H1 (cell line): ENCODE measurements at regions not wholly inside any gene's neighbourhood (a gene's known extent, or its start where the extent isn't known, plus 50 kb on each side); places are given as distances from the start of the nearest gene placed in this dataset.
A peak's percentile ranks its signal among the peaks of the same experiment; 100 is the strongest.

Source experiments
- CTCF ChIA-PET: fragments of 300-600 bp; sonication (Branson Sonifier 250); formaldehyde crosslinking; loops from one replicate; lab custom pipeline; 2021; ENCODE audit not compliant: partially characterized antibody; lab: Charles Lee
- POLR2A ChIA-PET: fragments of 300-600 bp; sonication (Branson Sonifier 250); formaldehyde crosslinking; loops from one replicate; lab custom pipeline; 2021; ENCODE audit warnings: inconsistent platforms; ENCODE audit not compliant: partially characterized antibody; lab: Charles Lee
- DNase-seq, 2 experiments: peaks; one replicate each; pipeline versions ENCODE4 v3.0.0 to v3.0.0-alpha.2; 2010 to 2022; ENCODE audit warnings: low spot score in 2 of 2, low read depth in 1 of 2, mixed read lengths in 1 of 2
- FAIRE-seq: peaks from 2 replicates; lab custom pipeline; 2011; peaks lifted over from hg19 to GRCh38; lab: Jason Lieb, UNC
- H2AFZ ChIP-seq: 2 replicates; pipeline ENCODE4 v1.8.1; 2012; ENCODE audit warnings: low read length, inconsistent platforms
- H2AK5ac ChIP-seq: 2 replicates; pipeline ENCODE4 v1.6.1; 2013; ENCODE audit warnings: low read depth, low read length
- H2BK120ac ChIP-seq: replicated peaks from 2 replicates; pipeline ENCODE3; 2013; ENCODE audit warnings: low read depth, low read length, inconsistent platforms
- H2BK12ac ChIP-seq: 2 replicates; pipeline ENCODE4 v1.6.1; 2013; ENCODE audit warnings: low read depth, low read length
- H2BK15ac ChIP-seq: 2 replicates; pipeline ENCODE4 v1.6.1; 2013; ENCODE audit warnings: low read length
- H2BK20ac ChIP-seq: 2 replicates; pipeline ENCODE4 v1.6.1; 2013; ENCODE audit warnings: low read length
- H2BK5ac ChIP-seq: 2 replicates; pipeline ENCODE4 v1.6.1; 2013; ENCODE audit warnings: low read depth, low read length
- H3K14ac ChIP-seq: 2 replicates; pipeline ENCODE4 v1.6.1; 2013; ENCODE audit warnings: inconsistent platforms; ENCODE audit not compliant: insufficient read length
- H3K18ac ChIP-seq: 2 replicates; pipeline ENCODE4 v1.6.1; 2013; ENCODE audit warnings: low read length; ENCODE audit errors: extremely low read depth
- H3K23ac ChIP-seq: 2 replicates; pipeline ENCODE4 v1.6.1; 2013; ENCODE audit warnings: inconsistent platforms; ENCODE audit not compliant: insufficient read length
- H3K23me2 ChIP-seq: 2 replicates; pipeline ENCODE4 v1.6.1; 2013; ENCODE audit warnings: low read depth, low read length
- H3K27ac ChIP-seq: 2 replicates; pipeline ENCODE4 v1.6.1; 2011; ENCODE audit warnings: low read depth, low read length, inconsistent platforms
- H3K27me3 ChIP-seq, 4 experiments: replicated peaks in 1 of 4; 1 replicate in 1 of 4; 2 replicates in 3 of 4; pipeline versions ENCODE4 v1.6.1 to v1.8.1; 2011 to 2013; ENCODE audit warnings: low read length in 3 of 4, mild to moderate bottlenecking in 3 of 4, inconsistent platforms in 2 of 4, mixed read lengths in 2 of 4, moderate library complexity in 1 of 4; ENCODE audit not compliant: control insufficient read depth in 3 of 4, insufficient read depth in 3 of 4; ENCODE audit errors: extremely low read depth in 1 of 4
- H3K36me3 ChIP-seq, 4 experiments: 2 replicates each; pipeline versions ENCODE4 v1.6.1 to v1.8.1; 2011 to 2013; ENCODE audit warnings: mild to moderate bottlenecking in 4 of 4, low read length in 3 of 4, moderate library complexity in 2 of 4, control low read depth in 1 of 4, inconsistent platforms in 1 of 4; ENCODE audit not compliant: insufficient read depth in 4 of 4, control insufficient read depth in 2 of 4
- H3K4ac ChIP-seq: replicated peaks from 2 replicates; pipeline ENCODE3; 2013; ENCODE audit warnings: low read length, low read depth, mixed read lengths, inconsistent platforms; ENCODE audit not compliant: insufficient read length
- H3K4me1 ChIP-seq, 4 experiments: replicated peaks in 1 of 4; 1 replicate in 1 of 4; 2 replicates in 3 of 4; pipeline versions ENCODE4 v1.6.1 to v1.8.1; 2011 to 2013; ENCODE audit warnings: low read length in 3 of 4, inconsistent platforms in 2 of 4, mixed read lengths in 1 of 4; ENCODE audit not compliant: insufficient read depth in 4 of 4, control insufficient read depth in 3 of 4
- H3K4me2 ChIP-seq, 2 experiments: 2 replicates each; pipeline versions ENCODE4 v1.6.1 to v1.8.1; 2011 to 2013; ENCODE audit warnings: low read depth in 2 of 2, low read length in 2 of 2, control low read depth in 1 of 2, inconsistent platforms in 1 of 2, mild to moderate bottlenecking in 1 of 2; ENCODE audit not compliant: insufficient read depth in 1 of 2
- H3K4me3 ChIP-seq, 4 experiments: fragments of 200-600, 300-600 bp in 1 of 4; sonication (generic), shearing (Covaris generic), sonication (Bioruptor Twin) in 1 of 4; 2 replicates each; pipeline versions ENCODE4 v1.5.1 to v1.8.1; 2011 to 2016; ENCODE audit warnings: low read length in 4 of 4, low read depth in 3 of 4, control low read depth in 2 of 4, inconsistent platforms in 2 of 4, mild to moderate bottlenecking in 2 of 4, mixed read lengths in 1 of 4, moderate library complexity in 1 of 4; ENCODE audit not compliant: insufficient read depth in 2 of 4; ENCODE audit errors: extremely low read depth in 1 of 4
- H3K56ac ChIP-seq: replicated peaks from 2 replicates; pipeline ENCODE3; 2013; ENCODE audit warnings: low read depth, mild to moderate bottlenecking, mixed read lengths, low read length, inconsistent platforms; ENCODE audit not compliant: insufficient read length
- H3K79me1 ChIP-seq: 2 replicates; pipeline ENCODE4 v1.6.1; 2013; ENCODE audit warnings: low read depth, low read length, control low read depth
- H3K79me2 ChIP-seq, 2 experiments: 2 replicates each; pipeline versions ENCODE4 v1.6.1 to v1.8.1; 2012 to 2013; ENCODE audit warnings: low read length in 2 of 2, mild to moderate bottlenecking in 2 of 2, inconsistent platforms in 1 of 2; ENCODE audit not compliant: insufficient read depth in 2 of 2, control insufficient read depth in 1 of 2
- H3K9ac ChIP-seq, 4 experiments: replicated peaks in 1 of 4; 1 replicate in 1 of 4; 2 replicates in 3 of 4; pipeline versions ENCODE4 v1.6.1 to v1.8.1; 2011 to 2013; ENCODE audit warnings: low read depth in 3 of 4, low read length in 3 of 4, control low read depth in 2 of 4, mild to moderate bottlenecking in 2 of 4, moderate library complexity in 2 of 4, inconsistent platforms in 1 of 4; ENCODE audit errors: extremely low read depth in 1 of 4
- H3K9me3 ChIP-seq, 2 experiments: 2 replicates each; pipeline versions ENCODE4 v1.6.1 to v1.8.1; 2012 to 2013; ENCODE audit warnings: mild to moderate bottlenecking in 2 of 2, moderate library complexity in 2 of 2, control low read depth in 1 of 2, inconsistent platforms in 1 of 2, low read depth in 1 of 2, low read length in 1 of 2, mixed read lengths in 1 of 2; ENCODE audit not compliant: insufficient read depth in 2 of 2
- H4K20me1 ChIP-seq, 2 experiments: replicated peaks in 1 of 2; 2 replicates each; pipeline versions ENCODE3 to v1.8.1; 2011 to 2013; ENCODE audit warnings: inconsistent platforms in 2 of 2, low read length in 2 of 2, mild to moderate bottlenecking in 1 of 2; ENCODE audit not compliant: insufficient read depth in 2 of 2, control insufficient read depth in 1 of 2
- H4K5ac ChIP-seq: 2 replicates; pipeline ENCODE4 v1.6.1; 2013; ENCODE audit warnings: low read length, low read depth, mixed read lengths, inconsistent platforms; ENCODE audit not compliant: insufficient read length
- H4K8ac ChIP-seq: 2 replicates; pipeline ENCODE4 v1.8.0; 2013; ENCODE audit warnings: mild to moderate bottlenecking, moderate library complexity, low read length, inconsistent platforms; ENCODE audit not compliant: insufficient read depth; ENCODE audit errors: extremely low read depth
- H4K91ac ChIP-seq: replicated peaks from 2 replicates; pipeline ENCODE3; 2013; ENCODE audit warnings: low read length, mixed read lengths, inconsistent platforms; ENCODE audit not compliant: insufficient read length
- CHD2 ChIP-seq: IDR thresholded peaks from 2 replicates; pipeline ENCODE4 v1.6.1; 2012; ENCODE audit warnings: low read length, improper control_type of control experiment
- E2F6 ChIP-seq: IDR thresholded peaks from 2 replicates; pipeline ENCODE4 v1.6.1; 2012; ENCODE audit warnings: inconsistent platforms
- MAX ChIP-seq: IDR thresholded peaks from 2 replicates; pipeline ENCODE4 v1.6.1; 2012; ENCODE audit warnings: inconsistent platforms
- PHF8 ChIP-seq: fragments of 200-600 bp; sonication (generic); conservative IDR thresholded peaks from 2 replicates; pipeline ENCODE4 v1.7.1; 2012; ENCODE audit warnings: low read depth, mild to moderate bottlenecking, inconsistent platforms, low read length, moderate library complexity
- SUZ12 ChIP-seq: fragments of 200-600 bp; sonication (generic); IDR thresholded peaks from 2 replicates; pipeline ENCODE4 v1.6.1; 2012; ENCODE audit warnings: mild to moderate bottlenecking, inconsistent platforms, low read length, moderate library complexity, mixed read lengths
- TCF12 ChIP-seq: IDR thresholded peaks from 2 replicates; pipeline ENCODE4 v1.6.1; 2011; ENCODE audit warnings: low read depth, mild to moderate bottlenecking, low read length
- whole genome bisulfite sequencing, 2 experiments: shearing (Covaris generic) in 1 of 2; methylation state at CpG; one replicate each; pipeline versions ENCODE4 v1.1.6 to v1.1.7; 2013 to 2015; ENCODE audit warnings: low lambda C conversion rate in 2 of 2, mixed read lengths in 2 of 2, inconsistent platforms in 1 of 2, low coverage in 1 of 2, missing lambda C conversion rate in 1 of 2; ENCODE audit not compliant: insufficient replicate concordance in 2 of 2, insufficient coverage in 1 of 2, insufficient read length in 1 of 2; ENCODE audit errors: extremely low coverage in 1 of 2, missing lambda C conversion rate in 1 of 2; 5-methylcytosine and 5-hydroxymethylcytosine counted together

DNA sequence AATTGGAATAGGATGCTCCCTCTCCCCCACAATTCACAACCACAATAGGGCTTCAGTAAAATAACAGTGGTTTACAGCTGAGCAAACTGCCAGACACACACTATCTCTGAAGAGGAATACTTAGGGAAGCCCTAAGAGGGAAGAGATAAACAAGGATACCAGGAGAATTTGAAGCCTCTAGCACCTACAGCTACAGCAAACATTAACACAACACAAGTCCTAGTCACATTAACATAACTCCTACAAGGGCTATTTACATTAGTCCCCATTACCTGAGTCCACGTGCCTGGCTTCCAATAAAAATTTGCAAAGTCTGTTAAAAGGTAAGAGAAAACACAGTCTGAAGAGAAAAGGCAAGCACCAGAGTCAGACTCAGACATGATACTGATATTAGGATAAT is 346.9 kb upstream of the CDIN1 start:
- H4K20me1 ChIP-seq: no peaks in the 10 kb centered on the region
- FAIRE-seq: peak; percentile 96
- no peak overlapping the region for H4K91ac ChIP-seq
- no peaks in the 10 kb centered on the region for H3K23me2 ChIP-seq
- 0 out of 4 replicates have a peak overlapping the region, but pooled peaks have one; percentile 7 to 21 for H3K4me2 ChIP-seq
- H3K4ac ChIP-seq: no peak overlapping the region
- H2BK120ac ChIP-seq: no peak overlapping the region
- no peaks in the 10 kb centered on the region for H3K36me3 ChIP-seq
- H2BK20ac ChIP-seq: no peak overlapping the region
- H3K27ac ChIP-seq: no peak overlapping the region
- no peak overlapping the region for H3K18ac ChIP-seq
- no peak overlapping the region for H3K14ac ChIP-seq
- H3K23ac ChIP-seq: no peak overlapping the region
- no peaks in the 10 kb centered on the region for H3K9me3 ChIP-seq
- POLR2A ChIA-PET: no interaction called here
- peak in 1 of 2 experiments; percentile 5 for DNase-seq
- H2AFZ ChIP-seq: no peak overlapping the region
- no peak overlapping the region for H4K5ac ChIP-seq
- no peak overlapping the region for H4K8ac ChIP-seq
- no peaks in the 10 kb centered on the region for H3K79me1 ChIP-seq
- peaks cover 0 to 12% (median 3%) of the 10 kb centered on the region in 4 experiments; a peak in 2 of 7 replicates for H3K4me1 ChIP-seq
- H2BK12ac ChIP-seq: peak overlapping the region; percentile 40; the same call in 1 of the 2 replicates
- no peak overlapping the region for H3K9ac ChIP-seq
- no peaks in the 10 kb centered on the region for H3K27me3 ChIP-seq
- no peak overlapping the region for H2AK5ac ChIP-seq
- H3K56ac ChIP-seq: no peak overlapping the region
- CTCF ChIA-PET: no interaction called here
- WGBS, 2 experiments: 3% methylated on average over 1 of the region's 1 CpG; no CpG with 5 or more reads in 1 of the 2 experiments
- H3K4me3 ChIP-seq: no peak overlapping the region
- no peak overlapping the region for H2BK15ac ChIP-seq
- H2BK5ac ChIP-seq: no peak overlapping the region
- no peaks in the 10 kb centered on the region for H3K79me2 ChIP-seq
- TF ChIP-seq E2F6: peak; percentile 39; the same call in 1 of the 2 replicates
- no peak for TF ChIP-seq SUZ12
- no peak for TF ChIP-seq PHF8
- TF ChIP-seq TCF12: 0 out of 2 replicates have a peak, but pooled peaks have one; percentile 4
- TF ChIP-seq MAX: peak; percentile 80
- no peak for TF ChIP-seq CHD2
